HG03558 (cell line): ENCODE measurements at regions not wholly inside any gene's neighbourhood (a gene's known extent, or its start where the extent isn't known, plus 50 kb on each side); places are given as distances from the start of the nearest gene placed in this dataset.
"Not testable (repeated sequence)": the region's sequence is repeated elsewhere in the genome, so short reads cannot be mapped to it uniquely, and the experiment has no call there.

Source experiments
- ATAC-seq: cut with Tn5 transposase; IDR thresholded peaks from one replicate; pipeline ENCODE4 v1.9.1; 2021; ENCODE audit warnings: moderate number of reproducible peaks; ENCODE audit not compliant: unreplicated experiment; ENCODE audit errors: extremely low read depth

- no peak for ATAC-seq
Observed at GRCh38 chr7:96562966-96563365, 146.7 kb downstream of the SEM1 start.

DNA sequence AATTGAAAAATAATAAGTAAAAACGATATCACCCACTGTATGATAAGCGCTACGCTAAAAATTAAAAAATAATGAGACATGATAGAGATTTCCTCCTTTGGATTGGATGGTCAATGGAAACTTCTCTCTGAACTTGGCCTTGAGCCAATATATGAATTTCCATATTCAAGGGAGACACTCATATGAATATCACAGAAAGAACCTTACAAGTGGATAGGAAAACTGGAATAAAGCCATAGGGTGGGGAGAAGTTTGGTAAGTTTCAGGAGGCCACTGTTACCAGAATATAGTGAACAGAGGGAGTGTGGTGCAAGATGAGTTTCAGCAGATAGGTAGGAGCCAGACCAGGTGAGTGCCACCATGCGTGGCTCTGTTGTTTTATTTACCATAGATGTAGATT, 147.2 kb downstream of the SEM1 start:
- no peak for ATAC-seq

GRCh38 chr7:96561892-96562291, 147.8 kb downstream of the SEM1 start:
- ATAC-seq, result no peak

GRCh38 chr7:96558530-96558929, 151.1 kb downstream of the SEM1 start:
- no peak for ATAC-seq

DNA sequence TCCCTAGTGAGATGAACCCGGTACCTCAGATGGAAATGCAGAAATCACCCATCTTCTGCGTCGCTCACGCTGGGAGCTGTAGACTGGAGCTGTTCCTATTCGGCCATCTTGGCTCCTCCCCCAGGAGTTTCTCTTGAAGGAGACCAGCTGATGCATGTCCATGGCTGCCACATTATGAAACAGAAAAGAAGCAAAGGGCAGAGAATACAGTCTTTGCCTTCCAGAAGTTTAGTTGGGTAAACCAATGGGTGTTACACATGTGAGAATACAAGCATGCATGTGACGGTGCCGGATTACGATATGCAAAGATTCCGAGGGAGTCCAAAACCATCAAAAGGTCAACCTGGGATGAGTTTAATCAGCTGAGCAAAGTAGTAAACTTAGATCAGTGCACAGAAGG, 151.6 kb downstream of the SEM1 start:
- no peak for ATAC-seq

DNA sequence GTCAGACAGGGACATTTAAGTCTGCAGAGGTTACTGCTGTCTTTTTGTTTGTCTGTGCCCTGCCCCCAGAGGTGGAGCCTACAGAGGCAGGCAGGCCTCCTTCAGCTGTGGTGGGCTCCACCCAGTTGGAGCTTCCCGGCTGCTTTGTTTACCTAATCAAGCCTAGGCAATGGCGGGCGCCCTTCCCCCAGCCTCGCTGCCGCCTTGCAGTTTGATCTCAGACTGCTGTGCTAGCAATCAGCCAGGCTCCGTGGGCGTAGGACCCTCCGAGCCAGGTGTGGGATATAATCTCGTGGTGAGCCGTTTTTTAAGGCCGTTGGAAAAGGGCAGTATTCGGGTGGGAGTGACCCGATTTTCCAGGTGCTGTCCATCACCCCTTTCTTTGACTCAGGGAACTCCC, 152.0 kb downstream of the SEM1 start:
- ATAC-seq, result not testable (repeated sequence)

GRCh38 chr7:96548664-96549063, 161.0 kb downstream of the SEM1 start:
- no peak for ATAC-seq

DNA sequence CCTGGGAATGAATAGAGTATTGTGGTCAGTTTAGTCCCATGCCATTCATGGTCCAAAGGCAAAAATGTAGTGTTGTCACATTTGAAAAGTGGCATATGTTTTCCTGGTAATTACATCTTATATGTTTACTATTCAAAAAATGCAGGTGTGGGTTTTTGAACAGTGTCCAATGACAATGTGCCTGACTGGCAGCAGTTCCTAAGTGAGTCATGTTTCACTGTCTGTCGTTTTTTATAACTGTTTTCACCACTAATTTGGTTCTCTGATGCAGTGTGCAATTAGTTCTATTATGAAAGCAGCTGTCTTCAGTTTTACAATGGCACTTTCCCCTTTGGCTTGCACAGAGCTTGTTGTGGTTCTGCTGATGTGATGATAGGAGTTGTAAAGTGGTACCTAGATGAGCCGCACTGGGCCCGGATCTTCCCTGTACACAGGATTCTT, 162.3 kb downstream of the SEM1 start:
- no peak for ATAC-seq

DNA sequence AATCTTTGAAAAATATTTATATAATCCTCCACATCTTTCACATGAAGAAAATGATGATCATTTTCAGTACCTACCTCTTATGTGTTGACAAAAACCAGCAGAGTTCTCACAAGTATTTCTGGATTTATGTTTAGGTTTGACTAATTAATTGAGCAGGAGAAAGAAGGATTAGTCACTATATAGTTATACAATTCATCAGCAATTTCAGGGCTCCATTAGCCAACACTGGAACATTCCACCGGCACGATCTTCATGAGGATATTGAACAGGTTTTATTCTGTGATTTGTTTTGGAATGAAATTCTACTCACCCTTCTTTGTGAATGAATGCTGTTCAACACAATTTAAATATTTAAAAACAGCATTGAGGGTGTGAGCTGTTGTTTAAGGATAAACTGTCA, 163.2 kb downstream of the SEM1 start:
- ATAC-seq, result no peak

DNA sequence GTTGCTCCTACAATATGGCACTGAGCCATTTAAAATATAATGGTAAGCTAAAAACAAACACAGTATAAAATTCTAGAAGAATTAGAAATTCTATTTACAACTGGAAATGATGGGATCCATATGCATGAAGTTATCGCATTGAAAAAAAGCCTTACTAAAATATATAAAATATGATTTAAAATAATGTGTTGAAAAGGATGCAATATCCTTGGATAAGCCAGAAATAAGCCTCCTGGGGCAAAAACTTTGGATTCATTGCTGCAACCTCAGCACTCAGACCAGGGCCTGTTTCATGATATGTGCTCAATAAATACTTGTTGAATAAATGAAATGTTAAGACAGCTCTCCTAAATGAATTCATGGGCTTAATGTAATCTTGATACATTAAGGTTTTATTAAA, 170.2 kb downstream of the SEM1 start:
- no peak for ATAC-seq

GRCh38 chr7:96538632-96539031, 171.0 kb downstream of the SEM1 start:
- no peak for ATAC-seq

DNA sequence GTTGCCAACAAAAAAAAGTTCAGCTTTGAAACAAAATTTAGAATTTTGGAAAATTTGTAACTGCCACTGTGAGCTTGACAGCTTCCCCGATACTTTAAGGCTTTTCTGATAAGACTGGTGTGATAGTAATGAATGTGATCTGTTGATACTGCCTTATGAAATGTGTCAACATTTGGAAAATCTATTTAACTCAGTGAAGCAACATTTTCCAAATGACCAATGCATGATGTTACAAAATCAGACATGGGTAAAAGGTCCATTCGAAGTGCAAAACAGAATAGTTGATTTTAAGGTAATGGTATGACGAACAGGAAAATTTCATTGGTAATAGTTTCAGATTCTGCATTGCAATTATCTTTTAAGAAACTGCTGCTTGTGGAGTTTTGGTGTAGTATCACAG, 175.4 kb downstream of the SEM1 start:
- ATAC-seq, result no peak

DNA sequence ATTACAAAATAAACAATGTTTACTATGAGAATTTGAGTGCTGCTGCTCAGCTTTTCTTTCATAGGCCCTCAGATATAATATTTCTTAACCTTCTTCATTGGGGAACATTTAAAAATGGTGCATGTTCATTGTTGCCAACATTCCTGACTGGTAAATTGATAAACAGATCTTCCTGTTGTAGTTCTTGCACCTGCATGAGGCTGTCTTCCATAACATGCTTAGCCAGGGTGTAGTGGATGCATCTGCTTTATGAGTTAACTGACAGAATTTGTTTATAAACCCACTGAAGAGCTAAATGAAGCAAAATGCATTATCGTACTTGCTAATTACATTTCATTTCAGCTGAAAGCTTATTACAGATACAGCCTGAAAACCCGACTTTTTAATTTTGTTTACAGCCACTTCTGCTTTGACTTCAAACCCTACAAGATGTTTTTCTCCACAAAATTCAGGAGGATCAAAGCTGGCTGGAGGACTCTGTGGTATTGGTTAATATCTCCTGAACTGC, 177.2 kb downstream of the SEM1 start:
- no peak for ATAC-seq

- ATAC-seq, result no peak
Observed at GRCh38 chr7:96531331-96531730, 178.3 kb downstream of the SEM1 start.

GRCh38 chr7:96530786-96531185, 178.9 kb downstream of the SEM1 start:
- no peak for ATAC-seq

- ATAC-seq, result no peak
Observed at GRCh38 chr7:96527133-96527827, 182.4 kb downstream of the SEM1 start.

DNA sequence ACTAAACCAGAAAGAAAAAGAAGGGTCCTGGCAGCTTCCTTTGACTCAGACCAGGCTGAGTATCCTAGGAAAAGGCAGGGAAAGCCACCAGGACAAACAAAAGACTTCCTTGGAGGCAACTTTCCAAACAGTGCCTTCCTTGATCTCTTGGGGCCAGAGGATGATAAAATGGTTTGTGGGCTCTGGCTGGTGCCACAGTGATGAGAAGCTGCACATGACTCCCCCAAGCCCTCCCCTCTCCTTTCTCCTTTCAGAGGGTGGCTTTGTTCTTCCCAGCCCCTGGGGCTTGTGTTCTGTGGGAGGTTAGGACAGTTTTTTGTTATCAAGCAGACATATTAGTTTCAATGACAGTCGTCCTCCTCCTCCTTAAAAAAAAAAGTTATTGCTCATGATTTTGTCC, 183.2 kb downstream of the SEM1 start:
- no peak for ATAC-seq

DNA sequence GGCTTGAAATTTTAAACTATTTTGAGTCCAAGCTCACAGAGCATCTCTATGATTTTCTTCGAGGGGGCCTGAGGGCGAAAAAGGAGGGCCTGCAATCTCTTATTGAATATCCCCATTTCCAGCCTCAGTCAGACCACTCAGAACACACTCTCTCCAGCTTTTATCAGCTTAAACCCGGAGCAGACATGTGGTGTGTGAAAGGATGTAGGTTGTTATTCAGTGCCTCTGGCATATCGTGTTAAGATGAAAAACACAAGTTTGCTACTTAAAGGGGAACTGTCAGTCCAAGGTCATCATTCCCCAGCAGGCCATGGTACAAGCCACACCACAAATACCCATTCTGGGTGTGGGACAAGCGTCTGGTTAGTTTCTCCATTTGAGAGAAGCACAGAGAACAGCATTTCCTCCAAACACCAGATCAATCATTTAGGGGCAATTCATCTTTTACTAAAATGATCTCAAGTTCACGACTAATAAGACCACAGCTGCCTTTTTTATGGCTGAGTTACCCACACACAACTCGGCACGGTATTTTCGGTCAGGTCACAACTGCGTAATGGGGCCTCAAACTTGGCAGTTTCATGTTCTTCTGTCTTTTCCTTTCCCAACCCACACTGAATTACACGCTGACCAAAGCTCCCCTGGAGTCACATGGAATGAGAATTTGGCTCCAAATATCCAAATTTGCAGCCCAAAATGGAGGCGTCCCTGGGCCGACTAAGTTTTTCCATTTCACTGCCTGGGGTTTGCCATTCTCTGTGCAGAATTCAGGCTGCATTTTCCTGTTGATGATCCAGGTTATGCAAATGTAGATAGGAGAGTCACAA, 188.4 kb downstream of the SEM1 start:
- ATAC-seq, result no peak

- ATAC-seq, result no peak
Observed at GRCh38 chr7:96508371-96508770, 186.5 kb upstream of the SLC25A13 start.

DNA sequence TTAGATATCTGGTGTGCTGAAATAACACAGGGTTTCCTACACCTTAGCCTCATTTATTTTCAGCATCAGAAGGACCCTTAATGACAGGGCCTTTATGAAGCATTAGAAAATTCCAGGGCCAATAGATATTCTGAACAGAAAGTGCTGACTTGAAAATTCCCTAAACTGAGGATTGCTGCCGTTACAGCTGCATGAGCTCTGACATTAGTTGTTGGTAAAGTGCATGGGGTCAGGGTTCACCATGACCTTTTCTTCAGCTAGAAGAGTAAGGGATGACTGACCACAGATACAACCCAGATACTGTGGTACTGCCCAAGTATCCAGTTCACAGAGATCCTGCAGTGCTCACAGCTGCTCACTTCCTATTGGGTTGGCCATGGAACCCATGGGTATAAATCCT, 181.7 kb upstream of the SLC25A13 start:
- ATAC-seq, result no peak

- ATAC-seq, result no peak
Observed at GRCh38 chr7:96501318-96501717, 179.4 kb upstream of the SLC25A13 start.

GRCh38 chr7:96499532-96499931, 177.6 kb upstream of the SLC25A13 start:
- no peak for ATAC-seq
